Urinary bladder (tissue), 3 donors: ENCODE measurements at regions not wholly inside any gene's neighbourhood (a gene's known extent, or its start where the extent isn't known, plus 50 kb on each side); places are given as distances from the start of the nearest gene placed in this dataset.

Source experiments
- DNase-seq: peaks from one replicate; pipeline ENCODE4 v3.0.0-alpha.2; 2015; ENCODE audit errors: extremely low spot score
- H3K27ac ChIP-seq: one replicate; pipeline ENCODE4 v1.5.1; 2013; ENCODE audit warnings: low read depth, mild to moderate bottlenecking, moderate library complexity
- H3K36me3 ChIP-seq: one replicate; pipeline ENCODE4 v1.6.1; 2013; ENCODE audit warnings: mild to moderate bottlenecking, moderate library complexity; ENCODE audit not compliant: insufficient read depth
- H3K4me1 ChIP-seq: one replicate; pipeline ENCODE4 v1.6.1; 2013; ENCODE audit warnings: mild to moderate bottlenecking, moderate library complexity; ENCODE audit not compliant: insufficient read depth
- H3K4me3 ChIP-seq: one replicate; pipeline ENCODE4 v1.5.1; 2013; ENCODE audit warnings: low read depth, low read length
- WGBS: extraction: QIAGEN DNeasy Blood & Tissue Kit; methylation state at CpG from one replicate; pipeline ENCODE4 v1.1.7; 2013; 5-methylcytosine and 5-hydroxymethylcytosine counted together
- donor health status: healthy with polysubstance abuse.
- donor health status: healthy.

DNA sequence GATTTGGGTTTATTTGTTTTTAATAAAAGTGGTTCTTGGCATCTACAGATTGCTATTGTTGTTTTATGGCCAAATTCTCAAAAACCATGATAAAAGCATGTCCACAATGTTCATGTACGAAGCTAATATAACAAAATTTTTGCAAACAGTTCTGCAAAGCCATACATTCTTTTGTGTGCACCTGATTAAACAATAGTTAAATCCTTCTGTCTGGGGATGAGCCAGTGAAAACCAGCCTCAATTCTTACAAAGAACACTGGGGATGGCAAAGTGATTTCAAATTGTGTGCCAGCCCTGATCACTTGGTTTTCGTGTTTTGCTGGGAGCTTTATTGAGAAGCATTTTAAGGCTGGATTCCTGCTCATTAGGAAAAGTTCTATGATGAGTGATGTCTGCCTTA is 149.1 kb upstream of the MAGI3 start:
- no peak overlapping the region for H3K4me3 ChIP-seq
- DNase-seq = no peak
- 40% methylated on average over 2 of the region's 2 CpGs for WGBS
- no peak overlapping the region for H3K27ac ChIP-seq
- H3K36me3 ChIP-seq = no peaks in the 10 kb centered on the region
- H3K4me1 ChIP-seq = no peaks in the 10 kb centered on the region

- DNase-seq = no peak
- 66% methylated on average over 5 of the region's 5 CpGs for WGBS
- Histone ChIP-seq H3K36me3 (no peaks in the 10 kb centered on the region), H3K4me3 (no peak overlapping the region), H3K27ac (no peak overlapping the region), H3K4me1 (no peaks in the 10 kb centered on the region)
Observed at GRCh38 chr1:113242481-113242880, 147.8 kb upstream of the MAGI3 start.

- Histone ChIP-seq H3K4me1 (no peaks in the 10 kb centered on the region), H3K36me3 (no peaks in the 10 kb centered on the region), H3K27ac (no peak overlapping the region), H3K4me3 (no peak overlapping the region)
- DNase-seq = no peak
- 54% methylated on average over 2 of the region's 2 CpGs for WGBS
Observed at GRCh38 chr1:113243529-113243928, 146.8 kb upstream of the MAGI3 start.

DNA sequence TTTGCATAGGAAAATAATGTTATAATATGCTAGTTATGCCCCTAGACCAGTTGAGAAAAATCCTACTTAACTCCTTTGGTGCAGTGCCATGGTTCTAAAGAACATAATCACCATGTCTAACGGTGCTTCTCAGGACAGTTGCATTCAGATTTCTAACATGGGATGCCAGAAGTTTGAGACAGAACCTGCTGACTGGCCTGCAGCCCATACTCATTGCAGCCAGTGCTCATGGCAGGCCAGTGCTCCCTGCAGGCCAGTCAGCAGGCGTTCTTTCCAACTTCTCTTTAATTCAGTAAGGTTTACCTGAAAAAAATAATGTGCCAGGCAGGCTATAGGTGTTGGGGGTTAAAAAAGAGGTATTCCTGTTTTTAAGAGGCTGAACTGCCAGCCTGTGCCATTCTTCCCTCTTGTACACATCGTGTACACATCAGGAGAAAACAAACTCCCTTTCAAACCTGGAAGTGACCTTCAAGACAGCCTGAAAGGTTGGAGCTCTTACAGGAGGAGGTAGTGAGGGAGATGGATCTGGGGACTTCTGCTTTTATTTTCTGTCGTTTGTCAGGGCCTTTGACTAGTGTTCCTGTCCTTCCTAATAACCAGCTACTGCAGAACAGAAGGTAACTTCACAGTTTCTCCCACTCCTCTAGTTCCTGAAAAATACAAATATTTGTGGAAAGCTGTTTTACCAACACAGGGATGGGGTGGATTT is 146.0 kb upstream of the MAGI3 start:
- Histone ChIP-seq H3K4me3 (no peak overlapping the region), H3K36me3 (no peaks in the 10 kb centered on the region), H3K27ac (no peak overlapping the region), H3K4me1 (no peaks in the 10 kb centered on the region)
- DNase-seq = no peak
- WGBS = 55% methylated on average over 4 of the region's 4 CpGs

DNA sequence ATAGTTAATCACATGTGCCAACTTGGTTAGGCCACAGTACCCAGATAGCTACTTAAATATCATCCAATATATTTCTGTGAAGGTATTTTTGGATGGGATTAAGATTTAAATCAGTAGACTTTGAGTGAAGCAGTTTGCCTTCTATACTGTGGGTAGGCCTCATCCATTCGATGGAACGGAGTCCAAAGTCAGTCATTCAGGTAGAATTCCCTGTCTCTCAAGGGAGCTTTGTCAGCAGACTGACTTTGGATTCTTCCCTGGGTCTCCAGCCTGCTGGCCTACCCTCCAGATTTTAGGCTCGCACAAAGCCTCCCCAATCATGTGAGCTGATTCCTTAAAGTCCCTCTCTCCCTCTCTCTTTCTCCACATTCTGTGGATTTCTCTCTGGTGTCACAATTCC is 145.1 kb upstream of the MAGI3 start:
- Histone ChIP-seq H3K4me3 (no peak overlapping the region), H3K4me1 (no peaks in the 10 kb centered on the region), H3K27ac (no peak overlapping the region), H3K36me3 (no peaks in the 10 kb centered on the region)
- 96% methylated on average over 3 of the region's 3 CpGs for WGBS
- no peak for DNase-seq

DNA sequence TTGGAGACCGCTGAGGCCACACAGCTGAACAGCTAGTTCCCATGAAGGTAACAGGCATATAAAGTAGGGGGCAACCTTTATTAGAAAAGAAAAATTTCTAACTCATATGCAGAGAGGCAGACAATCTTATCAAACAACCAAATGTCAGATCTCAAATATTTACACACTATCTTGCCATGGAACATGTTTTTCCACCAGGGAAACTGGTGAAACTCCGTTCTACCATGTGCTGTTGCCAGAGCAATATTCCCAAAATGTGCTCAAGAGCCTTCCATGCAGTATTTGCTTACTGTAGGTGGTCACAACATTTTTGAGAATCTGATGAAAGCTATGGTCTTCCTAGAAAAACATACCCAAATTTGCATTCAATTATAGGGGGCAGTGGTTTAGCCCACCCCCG is 143.4 kb upstream of the MAGI3 start:
- Histone ChIP-seq H3K36me3 (no peaks in the 10 kb centered on the region), H3K4me3 (no peak overlapping the region), H3K27ac (no peak overlapping the region), H3K4me1 (no peaks in the 10 kb centered on the region)
- DNase-seq = no peak
- 91% methylated on average over 3 of the region's 3 CpGs for WGBS

GRCh38 chr1:113247355-113247754 is 143.0 kb upstream of the MAGI3 start:
- no peak for DNase-seq
- Histone ChIP-seq H3K36me3 (no peaks in the 10 kb centered on the region), H3K27ac (no peak overlapping the region), H3K4me3 (no peak overlapping the region), H3K4me1 (no peaks in the 10 kb centered on the region)
- 90% methylated on average over 2 of the region's 2 CpGs for WGBS

- H3K4me3 ChIP-seq = no peak overlapping the region
- H3K36me3 ChIP-seq = no peaks in the 10 kb centered on the region
- H3K27ac ChIP-seq = no peak overlapping the region
- H3K4me1 ChIP-seq = no peaks in the 10 kb centered on the region
- DNase-seq = no peak
- 83% methylated on average over 3 of the region's 3 CpGs for WGBS
Observed at GRCh38 chr1:113247782-113248181, 142.5 kb upstream of the MAGI3 start.

GRCh38 chr1:113248494-113248893 is 141.8 kb upstream of the MAGI3 start:
- 79% methylated on average over 5 of the region's 5 CpGs for WGBS
- Histone ChIP-seq H3K27ac (no peak overlapping the region), H3K36me3 (no peaks in the 10 kb centered on the region), H3K4me3 (no peak overlapping the region), H3K4me1 (no peaks in the 10 kb centered on the region)
- no peak for DNase-seq

GRCh38 chr1:113250161-113250560 is 140.2 kb upstream of the MAGI3 start:
- Histone ChIP-seq H3K4me1 (no peaks in the 10 kb centered on the region), H3K27ac (no peak overlapping the region), H3K36me3 (no peaks in the 10 kb centered on the region), H3K4me3 (no peak overlapping the region)
- DNase-seq = no peak
- 70% methylated on average over 6 of the region's 6 CpGs for WGBS

GRCh38 chr1:113252166-113252565 is 138.1 kb upstream of the MAGI3 start:
- no peak overlapping the region for H3K27ac ChIP-seq

GRCh38 chr1:113253187-113253586 is 137.1 kb upstream of the MAGI3 start:
- H3K4me1 ChIP-seq = no peaks in the 10 kb centered on the region
- DNase-seq = no peak
- WGBS = 89% methylated on average over 4 of the region's 4 CpGs
- H3K4me3 ChIP-seq = no peak overlapping the region
- H3K36me3 ChIP-seq = no peaks in the 10 kb centered on the region
- H3K27ac ChIP-seq = no peak overlapping the region

More at GRCh38 chr1:113252166-113252565, 138.1 kb upstream of the MAGI3 start:
- Histone ChIP-seq H3K4me1 (no peaks in the 10 kb centered on the region), H3K4me3 (no peak overlapping the region), H3K36me3 (no peaks in the 10 kb centered on the region)
- DNase-seq = no peak
- WGBS = 81% methylated on average over 7 of the region's 7 CpGs

DNA sequence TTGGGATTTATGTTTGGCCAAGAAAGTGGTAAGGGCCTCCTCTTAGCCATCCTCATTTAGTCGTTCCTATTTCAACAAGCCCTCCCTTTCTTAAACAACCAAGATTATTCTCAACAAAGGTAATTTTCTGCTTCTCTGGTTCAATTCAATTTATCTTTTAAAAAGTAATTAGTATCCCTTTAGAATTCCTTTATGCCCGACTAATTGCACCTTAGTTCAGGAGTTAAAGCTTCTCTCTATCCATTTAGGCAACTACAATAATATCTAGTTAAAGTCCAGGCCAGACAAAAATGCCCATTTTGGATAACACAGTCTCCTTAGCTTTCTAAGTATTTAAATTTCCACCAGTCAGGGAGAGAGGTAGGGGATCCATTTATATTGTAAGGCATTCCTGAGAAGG is 136.7 kb upstream of the MAGI3 start:
- H3K36me3 ChIP-seq = no peaks in the 10 kb centered on the region
- H3K27ac ChIP-seq = no peak overlapping the region
- H3K4me3 ChIP-seq = no peak overlapping the region
- no peak for DNase-seq
- no peaks in the 10 kb centered on the region for H3K4me1 ChIP-seq
- 71% methylated on average over 2 of the region's 2 CpGs for WGBS

GRCh38 chr1:113255038-113255719 is 135.1 kb upstream of the MAGI3 start:
- H3K27ac ChIP-seq = no peak overlapping the region

More at GRCh38 chr1:113255038-113255719, 135.1 kb upstream of the MAGI3 start:
- Histone ChIP-seq H3K4me3 (no peak overlapping the region), H3K4me1 (no peaks in the 10 kb centered on the region), H3K36me3 (no peaks in the 10 kb centered on the region)
- DNase-seq = no peak
- 72% methylated on average over 7 of the region's 7 CpGs for WGBS
